ENCODE measurements at regions not wholly inside any gene's neighbourhood (a gene's known extent, or its start where the extent isn't known, plus 50 kb on each side); places are given as distances from the start of the nearest gene placed in this dataset.

DNA sequence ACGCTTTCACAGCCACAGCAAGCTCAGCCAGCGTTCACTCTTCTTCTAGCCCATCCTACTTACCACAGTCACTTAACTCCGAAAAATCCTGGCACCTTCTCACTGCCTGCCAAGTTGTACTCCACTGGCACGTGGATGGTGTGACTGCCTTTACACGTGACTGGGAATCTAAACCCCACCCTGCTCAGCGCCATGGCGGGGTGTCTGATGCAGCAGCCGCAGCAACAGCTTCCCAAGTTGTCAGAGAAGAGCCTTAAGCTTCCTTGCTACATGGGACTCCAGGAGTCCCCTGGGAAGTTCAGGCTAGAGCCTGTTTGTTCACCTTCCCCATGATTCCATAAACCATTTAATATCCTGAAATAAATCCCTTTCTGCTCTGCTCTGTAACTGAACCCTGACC lies 61.9 kb upstream of the FOXC1 start:
- TF ChIP-seq POLR2AphosphoS5 (IDR thresholded peaks at IDR 0.05) = no peak
- TF ChIP-seq, protein P1, sequence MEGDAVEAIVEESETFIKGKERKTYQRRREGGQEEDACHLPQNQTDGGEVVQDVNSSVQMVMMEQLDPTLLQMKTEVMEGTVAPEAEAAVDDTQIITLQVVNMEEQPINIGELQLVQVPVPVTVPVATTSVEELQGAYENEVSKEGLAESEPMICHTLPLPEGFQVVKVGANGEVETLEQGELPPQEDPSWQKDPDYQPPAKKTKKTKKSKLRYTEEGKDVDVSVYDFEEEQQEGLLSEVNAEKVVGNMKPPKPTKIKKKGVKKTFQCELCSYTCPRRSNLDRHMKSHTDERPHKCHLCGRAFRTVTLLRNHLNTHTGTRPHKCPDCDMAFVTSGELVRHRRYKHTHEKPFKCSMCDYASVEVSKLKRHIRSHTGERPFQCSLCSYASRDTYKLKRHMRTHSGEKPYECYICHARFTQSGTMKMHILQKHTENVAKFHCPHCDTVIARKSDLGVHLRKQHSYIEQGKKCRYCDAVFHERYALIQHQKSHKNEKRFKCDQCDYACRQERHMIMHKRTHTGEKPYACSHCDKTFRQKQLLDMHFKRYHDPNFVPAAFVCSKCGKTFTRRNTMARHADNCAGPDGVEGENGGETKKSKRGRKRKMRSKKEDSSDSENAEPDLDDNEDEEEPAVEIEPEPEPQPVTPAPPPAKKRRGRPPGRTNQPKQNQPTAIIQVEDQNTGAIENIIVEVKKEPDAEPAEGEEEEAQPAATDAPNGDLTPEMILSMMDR (IDR thresholded peaks at IDR 0.05) = no peak
